Liver (tissue), 8 donors: ENCODE measurements at regions not wholly inside any gene's neighbourhood (a gene's known extent, or its start where the extent isn't known, plus 50 kb on each side); places are given as distances from the start of the nearest gene placed in this dataset.

Experiments
- DNase-seq: peaks from one replicate; pipeline ENCODE4 v3.0.0-alpha.2; 2017; ENCODE audit warnings: low spot score
- H3K27ac ChIP-seq, 2 donors: one replicate each; pipeline ENCODE4 v1.7.0; 2013; ENCODE audit warnings: inconsistent platforms in 2 of 2, low read length in 2 of 2, control low read depth in 1 of 2, low read depth in 1 of 2, mild to moderate bottlenecking in 1 of 2
- H3K27me3 ChIP-seq, 4 donors: one replicate each; pipeline versions ENCODE4 v1.6.1 to v1.7.0; 2013; ENCODE audit warnings: low read length in 3 of 4, inconsistent platforms in 1 of 4, mild to moderate bottlenecking in 1 of 4, moderate library complexity in 1 of 4; ENCODE audit not compliant: control insufficient read depth in 4 of 4, insufficient read depth in 4 of 4
- H3K36me3 ChIP-seq, 4 donors: one replicate each; pipeline versions ENCODE4 v1.6.1 to v1.7.0; 2013; ENCODE audit warnings: low read length in 3 of 4, mild to moderate bottlenecking in 3 of 4, low read depth in 1 of 4, moderate library complexity in 1 of 4; ENCODE audit not compliant: control insufficient read depth in 4 of 4, insufficient read depth in 3 of 4
- H3K4me1 ChIP-seq, 4 donors: one replicate each; pipeline versions ENCODE4 v1.6.1 to v1.7.0; 2013; ENCODE audit warnings: low read length in 3 of 4, mild to moderate bottlenecking in 3 of 4, moderate library complexity in 1 of 4; ENCODE audit not compliant: control insufficient read depth in 4 of 4, insufficient read depth in 4 of 4
- H3K4me3 ChIP-seq, 3 donors: one replicate each; pipeline versions ENCODE4 v1.6.1 to v1.7.0; 2013; ENCODE audit warnings: low read length in 3 of 3, control low read depth in 1 of 3, low read depth in 1 of 3, mild to moderate bottlenecking in 1 of 3
- H3K9ac ChIP-seq, 2 donors: one replicate each; pipeline ENCODE4 v1.7.0; 2013; ENCODE audit warnings: low read length in 2 of 2, mild to moderate bottlenecking in 2 of 2, moderate library complexity in 2 of 2, control low read depth in 1 of 2, low read depth in 1 of 2
- H3K9me3 ChIP-seq, 4 donors: one replicate each; pipeline versions ENCODE4 v1.6.1 to v1.7.0; 2013; ENCODE audit warnings: low read length in 3 of 4; ENCODE audit not compliant: control insufficient read depth in 4 of 4
- CTCF ChIP-seq: fragments of 150-350 bp; IDR thresholded peaks from 2 replicates; pipeline ENCODE4 v1.5.1; 2017; ENCODE audit warnings: improper control_type of control experiment, low read depth, low read length; ENCODE audit not compliant: missing input control
- EGR1 ChIP-seq, 2 donors: IDR thresholded peaks; 2 replicates each; pipeline ENCODE4 v1.6.1; 2016 to 2018; ENCODE audit warnings: antibody characterized with exemption in 2 of 2, low read depth in 2 of 2
- GABPA ChIP-seq, 2 donors: IDR thresholded peaks in 1 of 2; conservative IDR thresholded peaks in 1 of 2; 2 replicates each; pipeline ENCODE4 v1.6.1; 2016; ENCODE audit warnings: antibody characterized with exemption in 2 of 2, mild to moderate bottlenecking in 1 of 2, moderate library complexity in 1 of 2
- HNF4A ChIP-seq, 2 donors: conservative IDR thresholded peaks; 2 replicates each; pipeline ENCODE4 v1.6.1; 2016; ENCODE audit warnings: antibody characterized with exemption in 2 of 2, mild to moderate bottlenecking in 2 of 2
- HNF4G ChIP-seq: IDR thresholded peaks from 2 replicates; pipeline ENCODE4 v1.6.1; 2016; ENCODE audit warnings: antibody characterized with exemption
- JUND ChIP-seq, 2 donors: IDR thresholded peaks; 2 replicates each; pipeline ENCODE4 v1.6.1; 2016; ENCODE audit warnings: antibody characterized with exemption in 2 of 2
- RXRA ChIP-seq, 2 donors: IDR thresholded peaks; 2 replicates each; pipeline ENCODE4 v1.6.1; 2017 to 2018; ENCODE audit warnings: antibody characterized with exemption in 2 of 2, mild to moderate bottlenecking in 1 of 2
- SP1 ChIP-seq: IDR thresholded peaks from 2 replicates; pipeline ENCODE4 v1.6.1; 2018; ENCODE audit warnings: antibody characterized with exemption, mild to moderate bottlenecking
- YY1 ChIP-seq: IDR thresholded peaks from 2 replicates; pipeline ENCODE4 v1.6.1; 2016; ENCODE audit warnings: antibody characterized with exemption, mild to moderate bottlenecking
- ZBTB33 ChIP-seq: IDR thresholded peaks from 2 replicates; pipeline ENCODE4 v1.6.1; 2016; ENCODE audit warnings: antibody characterized with exemption
- WGBS: extraction: QIAGEN DNeasy Blood & Tissue Kit; methylation state at CpG from one replicate; pipeline ENCODE4 v1.1.7; 2013; 5-methylcytosine and 5-hydroxymethylcytosine counted together
- TF ChIP-seq, protein P1 (sequence below): IDR thresholded peaks from 2 replicates; pipeline ENCODE4 v1.6.1; 2016; ENCODE audit warnings: antibody characterized with exemption, mild to moderate bottlenecking
- TF ChIP-seq, protein P2 (sequence below): IDR thresholded peaks from 2 replicates; pipeline ENCODE4 v1.6.1; 2016; ENCODE audit warnings: antibody characterized with exemption
- donor health status: healthy.
- donor health status: healthy.
- donor health status: healthy.
- donor health status: healthy.
- donor health status: healthy.

DNA sequence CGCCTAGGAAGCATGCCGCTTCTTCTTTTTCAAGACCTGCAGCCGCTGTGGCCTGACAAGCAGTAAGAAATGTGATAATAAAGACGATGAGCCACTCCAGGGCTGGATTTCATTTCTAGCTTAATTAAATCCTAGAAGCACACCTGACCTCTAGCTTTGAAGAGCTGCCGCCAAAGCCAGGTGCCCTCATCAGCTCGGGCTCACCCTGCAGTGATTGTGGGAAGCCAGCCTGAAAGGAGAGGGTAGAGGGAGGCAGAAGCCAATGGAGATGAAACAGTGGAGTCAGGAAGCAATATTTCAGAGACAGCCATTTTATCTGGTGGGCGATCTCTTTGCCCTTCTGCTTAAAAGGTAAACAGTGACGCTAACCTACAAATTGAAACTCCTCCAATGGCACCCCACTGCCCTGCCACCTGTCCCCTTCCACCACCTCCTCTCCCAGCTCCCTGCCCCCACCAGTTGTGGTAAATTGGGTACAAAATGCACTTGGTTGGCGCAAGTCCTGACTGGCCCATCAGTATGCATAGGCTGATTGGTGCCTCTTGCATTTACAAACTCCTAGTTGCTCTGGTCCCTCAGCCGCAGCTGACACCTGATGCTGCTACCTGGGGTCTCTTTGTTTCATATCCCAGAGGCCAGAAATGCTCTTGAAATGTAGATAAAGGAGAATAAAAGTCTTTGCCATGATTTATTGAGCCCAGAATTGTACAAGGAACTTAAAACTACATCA, 385.3 kb downstream of the PDCD6IP start:
- Histone ChIP-seq H3K36me3 (no peaks in the 10 kb centered on the region), H3K9ac (no peak overlapping the region), H3K27me3 (no peaks in the 10 kb centered on the region), H3K4me1 (no peaks in the 10 kb centered on the region), H3K4me3 (no peak overlapping the region), H3K27ac (no peak overlapping the region), H3K9me3 (no peaks in the 10 kb centered on the region)
- DNase-seq = no peak
- 71% methylated on average over 10 of the region's 10 CpGs for WGBS
- TF ChIP-seq JUND (IDR thresholded peaks at IDR 0.05) (no peak), CTCF (no peak), HNF4G (no peak), ZBTB33 (no peak), RXRA (IDR thresholded peaks at IDR 0.05) (no peak), SP1 (no peak)
- TF ChIP-seq, protein P1, sequence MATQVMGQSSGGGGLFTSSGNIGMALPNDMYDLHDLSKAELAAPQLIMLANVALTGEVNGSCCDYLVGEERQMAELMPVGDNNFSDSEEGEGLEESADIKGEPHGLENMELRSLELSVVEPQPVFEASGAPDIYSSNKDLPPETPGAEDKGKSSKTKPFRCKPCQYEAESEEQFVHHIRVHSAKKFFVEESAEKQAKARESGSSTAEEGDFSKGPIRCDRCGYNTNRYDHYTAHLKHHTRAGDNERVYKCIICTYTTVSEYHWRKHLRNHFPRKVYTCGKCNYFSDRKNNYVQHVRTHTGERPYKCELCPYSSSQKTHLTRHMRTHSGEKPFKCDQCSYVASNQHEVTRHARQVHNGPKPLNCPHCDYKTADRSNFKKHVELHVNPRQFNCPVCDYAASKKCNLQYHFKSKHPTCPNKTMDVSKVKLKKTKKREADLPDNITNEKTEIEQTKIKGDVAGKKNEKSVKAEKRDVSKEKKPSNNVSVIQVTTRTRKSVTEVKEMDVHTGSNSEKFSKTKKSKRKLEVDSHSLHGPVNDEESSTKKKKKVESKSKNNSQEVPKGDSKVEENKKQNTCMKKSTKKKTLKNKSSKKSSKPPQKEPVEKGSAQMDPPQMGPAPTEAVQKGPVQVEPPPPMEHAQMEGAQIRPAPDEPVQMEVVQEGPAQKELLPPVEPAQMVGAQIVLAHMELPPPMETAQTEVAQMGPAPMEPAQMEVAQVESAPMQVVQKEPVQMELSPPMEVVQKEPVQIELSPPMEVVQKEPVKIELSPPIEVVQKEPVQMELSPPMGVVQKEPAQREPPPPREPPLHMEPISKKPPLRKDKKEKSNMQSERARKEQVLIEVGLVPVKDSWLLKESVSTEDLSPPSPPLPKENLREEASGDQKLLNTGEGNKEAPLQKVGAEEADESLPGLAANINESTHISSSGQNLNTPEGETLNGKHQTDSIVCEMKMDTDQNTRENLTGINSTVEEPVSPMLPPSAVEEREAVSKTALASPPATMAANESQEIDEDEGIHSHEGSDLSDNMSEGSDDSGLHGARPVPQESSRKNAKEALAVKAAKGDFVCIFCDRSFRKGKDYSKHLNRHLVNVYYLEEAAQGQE = no peak

DNA sequence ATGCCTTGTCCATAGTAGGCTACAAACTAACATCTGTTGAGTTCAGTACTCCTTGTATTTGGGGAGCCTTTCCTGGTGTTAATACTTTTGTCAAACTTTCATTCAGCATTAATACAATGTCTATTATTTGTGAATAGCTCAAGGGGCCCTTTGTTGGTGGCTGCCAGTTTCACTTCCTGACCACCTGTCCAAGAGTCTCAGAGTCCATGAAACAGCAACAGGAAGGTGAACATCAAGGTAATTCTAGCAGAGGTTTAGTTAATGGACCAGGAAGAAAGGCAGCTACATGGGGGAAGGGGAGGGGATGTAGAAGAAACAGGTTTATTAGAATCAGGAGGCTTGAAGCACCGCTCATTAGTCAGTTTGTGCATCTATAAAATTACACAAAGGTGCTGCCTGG, 386.9 kb downstream of the PDCD6IP start:
- no peak for DNase-seq
- Histone ChIP-seq H3K27me3 (no peaks in the 10 kb centered on the region), H3K9me3 (no peaks in the 10 kb centered on the region), H3K9ac (no peak overlapping the region), H3K4me1 (no peaks in the 10 kb centered on the region), H3K4me3 (no peak overlapping the region), H3K27ac (no peak overlapping the region), H3K36me3 (no peaks in the 10 kb centered on the region)
- WGBS = 88% methylated on average over 1 of the region's 1 CpG
- no peak for TF ChIP-seq JUND (IDR thresholded peaks at IDR 0.05)
- no peak for TF ChIP-seq EGR1 (IDR thresholded peaks at IDR 0.05; ENCODE audit: low read depth in 2 of 2)
- TF ChIP-seq YY1 = no peak

GRCh38 chr3:34189133-34189532, 390.7 kb downstream of the PDCD6IP start:
- no peaks in the 10 kb centered on the region for H3K36me3 ChIP-seq
- no peaks in the 10 kb centered on the region for H3K4me1 ChIP-seq
- no peak for DNase-seq
- no peaks in the 10 kb centered on the region for H3K27me3 ChIP-seq
- H3K9ac ChIP-seq = no peak overlapping the region
- no peak overlapping the region for H3K27ac ChIP-seq
- 84% methylated on average over 7 of the region's 7 CpGs for WGBS
- no peaks in the 10 kb centered on the region for H3K9me3 ChIP-seq
- no peak overlapping the region for H3K4me3 ChIP-seq
- no peak for TF ChIP-seq GABPA (IDR thresholded peaks at IDR 0.05 in 1 of 2, conservative IDR thresholded peaks at IDR 0.05 in 1 of 2)
- TF ChIP-seq ZBTB33 = no peak
- no peak for TF ChIP-seq CTCF
- TF ChIP-seq SP1 = no peak
- TF ChIP-seq EGR1 (IDR thresholded peaks at IDR 0.05; ENCODE audit: low read depth in 2 of 2) = no peak
- no peak for TF ChIP-seq HNF4A (conservative IDR thresholded peaks at IDR 0.05)
- no peak for TF ChIP-seq HNF4G
- TF ChIP-seq, protein P2, sequence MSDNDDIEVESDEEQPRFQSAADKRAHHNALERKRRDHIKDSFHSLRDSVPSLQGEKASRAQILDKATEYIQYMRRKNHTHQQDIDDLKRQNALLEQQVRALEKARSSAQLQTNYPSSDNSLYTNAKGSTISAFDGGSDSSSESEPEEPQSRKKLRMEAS = no peak
